SH-SY5Y (cell line): ENCODE measurements at regions not wholly inside any gene's neighbourhood (a gene's known extent, or its start where the extent isn't known, plus 50 kb on each side); places are given as distances from the start of the nearest gene placed in this dataset.

Experiments used
- GATA2 ChIP-seq: IDR thresholded peaks from 2 replicates; pipeline ENCODE4 v1.6.1; 2011; ENCODE audit warnings: mild to moderate bottlenecking, low read depth, low read length
- GATA3 ChIP-seq: IDR thresholded peaks from 2 replicates; pipeline ENCODE4 v1.6.1; 2011; ENCODE audit warnings: low read depth, mild to moderate bottlenecking, low read length, moderate library complexity

- no peak for TF ChIP-seq GATA2
- no peak for TF ChIP-seq GATA3
These were observed 74.5 kb upstream of the LUZP2 start for GRCh38 chr11:24422376-24422775.
